Prostate gland (tissue), 2 donors: ENCODE measurements at regions not wholly inside any gene's neighbourhood (a gene's known extent, or its start where the extent isn't known, plus 50 kb on each side); places are given as distances from the start of the nearest gene placed in this dataset.

ENCODE experiments used
- CTCF ChIP-seq, 4 experiments: fragments of 200-600 bp in 2 of 4; fragments of 450-650 bp in 2 of 4; sonication (generic) in 2 of 4; IDR thresholded peaks; 1 replicate in 3 of 4; 2 replicates in 1 of 4; pipeline ENCODE4 v1.5.1; 2016 to 2019; ENCODE audit warnings: antibody characterized with exemption in 4 of 4, mild to moderate bottlenecking in 2 of 4, moderate library complexity in 2 of 4
- POLR2A ChIP-seq: fragments of 450-650 bp; IDR thresholded peaks from one replicate; pipeline ENCODE4 v1.6.1; 2016; ENCODE audit warnings: antibody characterized with exemption, mild to moderate bottlenecking

DNA sequence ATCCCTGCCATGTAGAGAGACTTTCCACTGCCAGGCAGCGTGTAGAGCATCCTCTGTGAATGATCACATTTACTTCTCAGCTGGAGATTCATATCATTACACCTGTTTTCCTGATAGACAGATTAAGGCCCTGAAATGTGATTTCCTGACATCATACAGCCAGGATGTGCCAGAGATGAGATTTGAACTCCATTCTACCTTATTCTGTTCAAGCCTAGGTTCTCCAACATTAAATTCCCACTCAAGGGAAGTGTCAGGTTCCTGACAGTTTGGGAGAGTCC lies 482.1 kb downstream of the RPS24 start:
- TF ChIP-seq CTCF (IDR thresholded peaks at IDR 0.05) (no peak), POLR2A (no peak)
